A673 (cell line): ENCODE measurements at regions not wholly inside any gene's neighbourhood (a gene's known extent, or its start where the extent isn't known, plus 50 kb on each side); places are given as distances from the start of the nearest gene placed in this dataset.
"Not testable (repeated sequence)": the region's sequence is repeated elsewhere in the genome, so short reads cannot be mapped to it uniquely, and the experiment has no call there.

Experiments used
- BruUV-seq: library from RNA; stranded (reverse); fragments of 400-500 nt; replicated peaks from 2 replicates; lab custom pipeline; 2021; lab: Mats Ljungman, UMichigan
- CTCF ChIA-PET: fragments of 300-600 bp; sonication (Branson Sonifier 250); formaldehyde crosslinking; loops from one replicate; lab custom pipeline; 2022; ENCODE audit warnings: antibody characterized with exemption; lab: Charles Lee
- POLR2A ChIA-PET: fragments of 300-600 bp; sonication (Branson Sonifier 250); formaldehyde crosslinking; loops from one replicate; lab custom pipeline; 2022; ENCODE audit warnings: antibody characterized with exemption; ENCODE audit not compliant: low non-redundant PET; lab: Charles Lee
- DNase-seq: peaks from one replicate; pipeline ENCODE4 v3.0.0-alpha.2; 2015; ENCODE audit warnings: low spot score
- H3K27ac ChIP-seq: fragments of 200-600 bp; sonication (generic); 2 replicates; pipeline ENCODE4 v1.5.1; 2016; ENCODE audit warnings: mixed run types, low read depth, mild to moderate bottlenecking, mixed read lengths, antibody characterized with exemption, low read length; ENCODE audit not compliant: poor library complexity, severe bottlenecking
- H3K27me3 ChIP-seq: fragments of 200-600 bp; sonication (generic); replicated peaks from 2 replicates; pipeline ENCODE4 v1.6.1; 2017; ENCODE audit warnings: mixed run types, low read depth, mild to moderate bottlenecking, mixed read lengths, antibody characterized with exemption, low read length; ENCODE audit not compliant: insufficient read depth, poor library complexity
- H3K36me3 ChIP-seq: fragments of 200-600 bp; sonication (generic); 2 replicates; pipeline ENCODE4 v1.6.1; 2016; ENCODE audit warnings: mixed run types, mild to moderate bottlenecking, mixed read lengths, antibody characterized with exemption, low read length; ENCODE audit not compliant: insufficient read depth, poor library complexity, severe bottlenecking
- H3K4me1 ChIP-seq: fragments of 200-600 bp; sonication (generic); 2 replicates; pipeline ENCODE4 v1.6.1; 2017; ENCODE audit warnings: mixed run types, mild to moderate bottlenecking, mixed read lengths, antibody characterized with exemption, low read length; ENCODE audit not compliant: insufficient read depth, poor library complexity, severe bottlenecking
- H3K4me3 ChIP-seq: fragments of 200-600 bp; sonication (generic); 2 replicates; pipeline ENCODE4 v1.5.1; 2016; ENCODE audit warnings: low read depth, mixed run types, mild to moderate bottlenecking, mixed read lengths, low read length; ENCODE audit not compliant: poor library complexity, severe bottlenecking
- H3K9me3 ChIP-seq: fragments of 200-600 bp; sonication (generic); 2 replicates; pipeline ENCODE4 v1.6.1; 2016; ENCODE audit warnings: mixed run types, low read depth, mild to moderate bottlenecking, mixed read lengths, antibody characterized with exemption, low read length; ENCODE audit not compliant: poor library complexity, severe bottlenecking
- intact Hi-C: fragments of 100-400 bp; cut with micrococcal nuclease; formaldehyde crosslinking; loops from one replicate; pipeline ENCODE4 v1.10.0; 2022; ENCODE audit not compliant: unreplicated experiment

DNA sequence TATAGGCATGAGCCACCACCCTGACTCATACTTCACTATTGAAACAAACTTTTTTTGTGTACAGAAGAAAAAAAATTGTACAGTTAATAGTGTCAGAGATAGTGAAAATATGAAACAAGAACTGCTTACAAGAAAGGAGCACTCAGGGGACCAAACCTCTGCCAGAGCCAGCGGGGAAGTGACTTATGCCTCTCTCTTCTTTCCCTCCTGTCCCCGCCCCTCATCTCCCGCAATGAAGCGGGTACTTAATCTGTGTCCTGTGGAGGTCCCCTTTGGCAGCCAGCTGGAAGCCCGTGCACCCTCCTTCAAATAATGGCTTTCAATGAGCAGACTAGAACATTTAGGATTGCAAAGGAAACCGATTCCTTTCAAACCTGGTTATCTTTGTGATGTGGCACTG is 51.5 kb downstream of the PPIAL4A start:
- BruUV-seq, H3K27ac ChIP-seq, DNase-seq, H3K36me3 ChIP-seq, H3K9me3 ChIP-seq, H3K27me3 ChIP-seq, POLR2A ChIA-PET, CTCF ChIA-PET, H3K4me3 ChIP-seq, H3K4me1 ChIP-seq, intact Hi-C loops: not testable (repeated sequence)

DNA sequence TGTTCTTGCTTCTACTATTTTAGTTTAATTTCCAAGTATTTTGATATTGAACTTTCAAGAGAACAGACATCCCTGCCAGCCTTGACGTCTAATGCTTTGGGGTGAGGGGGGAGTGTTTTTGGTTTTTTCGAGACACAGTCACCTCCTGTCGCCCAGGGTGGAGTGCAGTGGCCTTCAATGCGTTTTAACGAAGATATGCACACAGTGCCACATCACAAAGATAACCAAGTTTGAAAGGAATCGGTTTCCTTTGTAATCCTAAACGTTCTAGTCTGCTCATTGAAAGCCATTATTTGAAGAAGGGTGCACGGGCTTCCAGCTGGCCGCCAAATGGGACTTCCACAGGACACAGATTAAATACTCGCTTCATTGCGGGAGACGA is 52.3 kb downstream of the PPIAL4A start:
- H3K4me1 ChIP-seq, BruUV-seq, intact Hi-C loops, POLR2A ChIA-PET, H3K27ac ChIP-seq, H3K9me3 ChIP-seq, CTCF ChIA-PET, H3K36me3 ChIP-seq, DNase-seq, H3K27me3 ChIP-seq: not testable (repeated sequence)
- H3K4me3 ChIP-seq = peak overlapping the region; percentile 37

DNA sequence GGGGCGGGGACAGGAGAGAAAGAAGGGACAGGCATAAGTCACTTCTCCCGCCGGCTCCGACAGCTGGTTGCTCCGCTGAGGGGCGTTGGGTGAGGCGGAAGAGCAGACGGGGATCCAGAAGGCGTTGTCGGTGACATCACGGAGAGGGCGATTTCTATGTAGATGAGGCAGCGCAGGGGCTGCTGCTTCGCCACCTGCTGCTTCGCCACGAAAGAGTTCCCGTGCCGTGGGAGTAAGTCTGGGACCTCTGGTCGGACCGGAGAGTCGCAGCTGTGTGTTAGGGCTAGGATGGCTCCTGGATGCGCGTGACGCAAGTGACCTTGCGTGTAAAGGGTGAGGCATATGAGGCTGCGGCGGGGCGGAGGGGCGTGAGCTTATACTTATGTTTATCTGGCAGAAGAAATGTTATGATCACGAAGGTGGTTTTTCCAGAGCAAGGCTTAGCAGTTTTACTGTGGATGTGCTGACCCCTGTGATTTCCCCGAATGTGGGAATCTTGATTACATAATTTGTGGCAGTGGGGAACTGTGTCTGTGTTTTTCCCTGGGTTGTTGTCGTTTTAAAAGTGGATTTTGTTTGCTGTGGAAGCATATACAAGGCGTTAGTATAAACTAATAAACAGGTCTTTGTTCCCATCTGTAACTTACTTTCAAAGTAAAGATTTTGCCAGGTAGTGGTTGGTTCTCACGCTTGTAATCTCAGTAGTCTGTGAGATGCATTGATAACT is 52.8 kb downstream of the PPIAL4A start:
- H3K36me3 ChIP-seq, H3K27me3 ChIP-seq, H3K4me1 ChIP-seq, POLR2A ChIA-PET, intact Hi-C loops, H3K9me3 ChIP-seq, CTCF ChIA-PET: not testable (repeated sequence)
- H3K27ac ChIP-seq = peak overlapping the region; percentile 89
- peak overlapping the region; percentile 37 for H3K4me3 ChIP-seq
- BruUV-seq = TSS peak; percentile 97
- peak; percentile 78 for DNase-seq

DNA sequence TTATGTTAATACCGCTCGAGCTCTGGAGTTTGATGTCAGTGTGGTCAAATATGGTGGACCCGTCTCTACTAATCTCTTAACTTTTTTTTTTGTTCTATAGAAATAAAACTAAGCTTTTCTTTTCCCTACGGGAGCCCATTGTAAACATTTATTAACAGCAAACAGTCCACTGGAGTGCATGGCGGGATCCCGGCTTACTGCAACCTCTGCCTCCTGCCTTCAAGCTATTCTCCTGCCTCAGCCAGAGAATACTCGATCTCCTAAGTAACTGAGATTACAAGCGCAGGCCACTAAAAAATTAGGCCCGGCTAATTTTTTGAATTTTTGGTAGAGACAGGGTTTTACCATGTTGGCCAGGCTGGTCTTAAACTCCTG is 53.4 kb downstream of the PPIAL4A start:
- POLR2A ChIA-PET, H3K36me3 ChIP-seq, intact Hi-C loops, H3K27ac ChIP-seq, BruUV-seq, CTCF ChIA-PET, DNase-seq, H3K4me1 ChIP-seq, H3K4me3 ChIP-seq, H3K27me3 ChIP-seq, H3K9me3 ChIP-seq: not testable (repeated sequence)

DNA sequence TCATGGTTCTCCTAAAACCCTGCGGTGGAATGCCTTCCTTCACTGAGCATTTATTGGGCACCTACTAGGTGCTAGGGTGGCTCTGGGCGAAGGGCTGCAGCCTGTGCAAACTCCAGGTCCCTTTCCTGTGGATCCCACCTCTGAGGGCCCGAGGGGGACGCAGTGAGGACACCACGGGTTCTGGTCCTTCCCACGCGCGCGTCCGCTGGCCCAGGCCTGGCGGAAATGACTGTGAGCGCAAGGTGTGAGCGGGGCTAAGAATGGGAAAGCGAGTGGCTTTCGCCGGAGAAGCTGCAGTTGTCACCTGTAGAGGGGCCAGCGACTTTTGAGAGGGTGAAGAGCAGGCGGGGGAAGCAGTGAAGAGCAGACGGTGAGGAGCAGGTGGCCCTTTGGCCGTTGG is 55.1 kb downstream of the PPIAL4A start:
- H3K27me3 ChIP-seq, CTCF ChIA-PET: not testable (repeated sequence)

DNA sequence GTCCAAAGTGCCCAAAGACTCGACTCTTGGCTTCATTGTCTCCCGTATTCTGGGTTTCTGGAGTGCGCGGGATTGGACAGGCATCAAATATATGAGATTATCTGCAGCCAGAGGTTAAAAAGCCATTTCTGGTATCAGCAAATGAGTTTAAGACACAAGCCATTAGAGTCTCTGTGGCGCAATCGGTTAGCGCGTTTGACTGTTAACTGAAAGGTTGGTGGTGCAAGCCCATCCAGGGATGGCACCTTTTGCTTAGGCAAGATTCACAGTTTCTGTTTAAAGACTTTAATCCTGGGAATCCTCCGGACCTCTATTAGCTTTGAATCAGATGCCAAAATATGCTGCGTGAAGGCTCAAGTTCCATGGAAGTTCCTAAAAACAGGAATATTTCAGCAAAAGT is 55.6 kb downstream of the PPIAL4A start:
- H3K27me3 ChIP-seq, H3K4me3 ChIP-seq, H3K4me1 ChIP-seq, H3K36me3 ChIP-seq, DNase-seq, intact Hi-C loops, POLR2A ChIA-PET, CTCF ChIA-PET, H3K9me3 ChIP-seq, BruUV-seq, H3K27ac ChIP-seq: not testable (repeated sequence)

More for the DNA sequence above, 55.1 kb downstream of the PPIAL4A start:
- H3K36me3 ChIP-seq, DNase-seq, H3K4me3 ChIP-seq, intact Hi-C loops, H3K27ac ChIP-seq, POLR2A ChIA-PET, H3K4me1 ChIP-seq, BruUV-seq, H3K9me3 ChIP-seq: not testable (repeated sequence)

DNA sequence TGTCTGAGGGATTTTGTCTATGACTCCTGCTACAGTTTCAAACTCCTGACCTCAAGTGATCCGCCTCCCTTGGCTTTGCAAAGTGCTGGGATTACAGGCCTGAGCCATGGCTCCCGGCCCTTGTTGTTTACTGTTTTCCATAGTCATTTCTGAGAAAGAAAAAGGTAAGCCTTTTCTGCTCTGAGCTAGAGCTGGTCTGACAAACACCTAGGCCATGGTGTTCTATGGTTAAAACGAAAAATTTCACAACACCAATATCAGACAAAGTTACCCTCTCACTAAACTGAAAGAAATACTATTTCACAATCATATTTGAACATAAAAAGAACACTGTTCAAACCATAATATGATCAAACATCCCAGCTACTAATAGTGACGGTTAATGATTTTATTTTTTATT is 57.5 kb downstream of the PPIAL4A start:
- H3K27ac ChIP-seq, H3K9me3 ChIP-seq, H3K27me3 ChIP-seq, POLR2A ChIA-PET, intact Hi-C loops, DNase-seq, H3K36me3 ChIP-seq, H3K4me1 ChIP-seq, H3K4me3 ChIP-seq, BruUV-seq, CTCF ChIA-PET: not testable (repeated sequence)

DNA sequence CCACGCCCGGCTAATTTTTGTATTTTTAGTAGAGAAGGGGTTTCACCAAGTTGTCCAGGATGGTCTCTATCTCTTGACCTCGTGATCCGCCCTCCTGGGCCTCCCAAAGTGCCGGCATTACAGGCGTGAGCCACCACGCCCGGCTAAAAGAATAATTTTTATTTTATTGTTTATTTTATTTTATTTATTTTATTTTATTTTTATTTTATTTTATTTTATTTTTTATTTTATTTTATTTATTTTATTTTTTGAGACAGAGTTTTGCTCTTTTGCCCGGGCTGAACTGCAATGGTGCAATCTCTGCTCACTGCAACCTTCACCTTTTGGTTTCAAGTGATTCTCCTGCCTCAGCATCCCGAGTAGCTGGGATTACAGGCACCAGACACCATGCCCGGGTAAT is 60.2 kb downstream of the PPIAL4A start:
- DNase-seq, H3K36me3 ChIP-seq, H3K27me3 ChIP-seq, POLR2A ChIA-PET, H3K9me3 ChIP-seq, intact Hi-C loops, H3K4me1 ChIP-seq, CTCF ChIA-PET, BruUV-seq, H3K27ac ChIP-seq, H3K4me3 ChIP-seq: not testable (repeated sequence)
